ENCODE measurements at regions not wholly inside any gene's neighbourhood (a gene's known extent, or its start where the extent isn't known, plus 50 kb on each side); places are given as distances from the start of the nearest gene placed in this dataset.

- TF ChIP-seq, protein P1, sequence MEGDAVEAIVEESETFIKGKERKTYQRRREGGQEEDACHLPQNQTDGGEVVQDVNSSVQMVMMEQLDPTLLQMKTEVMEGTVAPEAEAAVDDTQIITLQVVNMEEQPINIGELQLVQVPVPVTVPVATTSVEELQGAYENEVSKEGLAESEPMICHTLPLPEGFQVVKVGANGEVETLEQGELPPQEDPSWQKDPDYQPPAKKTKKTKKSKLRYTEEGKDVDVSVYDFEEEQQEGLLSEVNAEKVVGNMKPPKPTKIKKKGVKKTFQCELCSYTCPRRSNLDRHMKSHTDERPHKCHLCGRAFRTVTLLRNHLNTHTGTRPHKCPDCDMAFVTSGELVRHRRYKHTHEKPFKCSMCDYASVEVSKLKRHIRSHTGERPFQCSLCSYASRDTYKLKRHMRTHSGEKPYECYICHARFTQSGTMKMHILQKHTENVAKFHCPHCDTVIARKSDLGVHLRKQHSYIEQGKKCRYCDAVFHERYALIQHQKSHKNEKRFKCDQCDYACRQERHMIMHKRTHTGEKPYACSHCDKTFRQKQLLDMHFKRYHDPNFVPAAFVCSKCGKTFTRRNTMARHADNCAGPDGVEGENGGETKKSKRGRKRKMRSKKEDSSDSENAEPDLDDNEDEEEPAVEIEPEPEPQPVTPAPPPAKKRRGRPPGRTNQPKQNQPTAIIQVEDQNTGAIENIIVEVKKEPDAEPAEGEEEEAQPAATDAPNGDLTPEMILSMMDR (IDR thresholded peaks at IDR 0.05; ENCODE audit: control insufficient read depth, extremely low read depth, insufficient read depth), result no peak
- no peak for DNase-seq (ENCODE audit: low read depth)
- H3K4me3 ChIP-seq (ENCODE audit: low read depth, low read length), result no peak overlapping the region
Measured at GRCh38 chr5:125785407-125785806, 637.8 kb upstream of the GRAMD2B start.

DNA sequence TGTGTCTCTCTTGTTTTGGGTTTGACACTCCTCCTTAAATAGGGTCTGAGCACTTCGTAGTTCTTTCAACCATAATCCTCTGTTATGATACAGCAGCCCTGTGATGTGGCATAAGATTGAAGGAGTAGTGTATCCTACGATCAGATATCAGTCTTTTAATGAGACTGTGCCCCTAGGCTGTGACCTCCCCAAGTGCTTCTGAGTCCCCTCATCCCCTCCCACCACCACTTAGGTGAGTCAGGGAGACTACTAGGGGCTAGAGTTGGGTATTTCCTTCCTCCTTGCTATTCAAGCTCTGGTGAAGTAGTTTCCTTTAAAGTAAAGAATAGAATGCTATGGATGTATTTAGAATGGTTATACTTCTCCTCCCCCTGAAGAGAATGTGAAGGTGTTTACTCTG is 637.2 kb upstream of the GRAMD2B start:
- TF ChIP-seq, protein P1 (IDR thresholded peaks at IDR 0.05; ENCODE audit: control insufficient read depth, extremely low read depth, insufficient read depth), result no peak
- DNase-seq (ENCODE audit: low read depth), result no peak

DNA sequence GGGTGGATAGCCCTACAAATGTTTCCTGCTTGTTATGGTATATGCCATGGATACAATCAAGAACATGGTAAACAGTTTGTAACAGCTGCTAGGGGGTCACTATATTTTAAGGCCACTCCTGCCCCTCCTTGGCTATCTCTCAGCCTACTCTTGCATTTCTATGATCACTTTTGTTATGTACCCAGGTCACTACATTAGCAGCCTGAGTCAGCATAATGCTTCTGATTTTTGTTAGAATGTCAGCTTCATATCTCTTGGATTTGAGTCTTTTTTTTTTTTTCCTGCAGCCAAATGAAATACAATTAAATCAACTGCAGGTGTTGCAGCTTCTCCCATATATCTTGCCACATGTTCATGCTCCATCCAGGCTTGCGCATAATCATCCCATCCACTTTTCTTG is 629.7 kb upstream of the GRAMD2B start:
- TF ChIP-seq, protein P1 (IDR thresholded peaks at IDR 0.05; ENCODE audit: control insufficient read depth, extremely low read depth, insufficient read depth), result no peak
- H3K4me3 ChIP-seq (ENCODE audit: low read depth, low read length), result no peak overlapping the region
- DNase-seq (ENCODE audit: low read depth), result no peak

More for the DNA sequence above, 637.2 kb upstream of the GRAMD2B start:
- H3K4me3 ChIP-seq (ENCODE audit: low read depth, low read length), result no peak overlapping the region

GRCh38 chr5:125794922-125795321 is 628.3 kb upstream of the GRAMD2B start:
- TF ChIP-seq, protein P1 (IDR thresholded peaks at IDR 0.05; ENCODE audit: control insufficient read depth, extremely low read depth, insufficient read depth), result no peak
- no peak overlapping the region for H3K4me3 ChIP-seq (ENCODE audit: low read depth, low read length)
- DNase-seq (ENCODE audit: low read depth), result no peak

- TF ChIP-seq, protein P1 (IDR thresholded peaks at IDR 0.05; ENCODE audit: control insufficient read depth, extremely low read depth, insufficient read depth), result no peak
- peak; percentile 7 for DNase-seq (ENCODE audit: low read depth)
Measured at GRCh38 chr5:125798307-125798706, 624.9 kb upstream of the GRAMD2B start.

GRCh38 chr5:125812651-125813050 is 610.6 kb upstream of the GRAMD2B start:
- TF ChIP-seq, protein P1 (IDR thresholded peaks at IDR 0.05; ENCODE audit: control insufficient read depth, extremely low read depth, insufficient read depth), result no peak
- no peak overlapping the region for H3K4me3 ChIP-seq (ENCODE audit: low read depth, low read length)
- no peak for DNase-seq (ENCODE audit: low read depth)

More at GRCh38 chr5:125798307-125798706, 624.9 kb upstream of the GRAMD2B start:
- H3K4me3 ChIP-seq (ENCODE audit: low read depth, low read length), result no peak overlapping the region

DNA sequence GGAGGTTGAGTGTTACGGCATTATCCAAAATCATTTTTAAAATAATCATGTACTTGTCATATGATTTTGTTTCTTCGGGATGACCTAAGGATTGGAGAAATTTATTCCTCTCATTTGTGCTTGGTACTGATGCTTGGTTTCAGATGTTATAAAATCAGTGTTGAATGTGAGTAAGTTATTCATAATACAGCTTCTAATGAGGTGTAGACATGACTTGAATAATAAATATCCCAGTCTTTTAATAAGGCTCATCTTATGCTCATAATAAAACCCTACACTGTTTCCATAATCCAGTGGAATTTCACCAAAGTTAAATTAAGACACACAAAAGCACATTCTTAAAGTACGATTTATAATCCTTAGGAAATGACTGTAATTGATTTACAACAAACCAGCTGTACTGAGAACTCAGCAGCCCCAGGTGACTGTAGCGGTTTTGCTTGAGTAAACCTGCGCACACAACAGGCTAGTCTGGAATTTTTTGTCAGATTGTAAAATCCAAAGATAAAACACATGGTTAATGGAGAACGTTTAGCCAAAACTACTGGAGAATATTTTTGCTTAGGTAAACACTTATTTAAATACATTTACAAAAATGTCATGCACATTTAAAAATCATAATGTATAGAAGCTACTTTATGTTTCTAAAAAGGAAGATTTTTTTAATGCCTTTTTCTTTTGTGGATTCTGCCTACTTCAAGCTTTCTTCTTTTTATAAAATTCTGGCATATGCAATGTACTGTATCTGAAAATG is 609.8 kb upstream of the GRAMD2B start:
- TF ChIP-seq, protein P1 (IDR thresholded peaks at IDR 0.05; ENCODE audit: control insufficient read depth, extremely low read depth, insufficient read depth), result no peak
- no peak for DNase-seq (ENCODE audit: low read depth)
- no peak overlapping the region for H3K4me3 ChIP-seq (ENCODE audit: low read depth, low read length)

Measured in LNCaP clone FGC (cell line).